Adrenal gland (tissue), 5 donors: ENCODE measurements at regions not wholly inside any gene's neighbourhood (a gene's known extent, or its start where the extent isn't known, plus 50 kb on each side); places are given as distances from the start of the nearest gene placed in this dataset.

Source experiments
- POLR2A ChIP-seq, 2 donors: fragments of 450-650 bp; IDR thresholded peaks; one replicate each; pipeline ENCODE4 v1.6.1; 2017; ENCODE audit warnings: antibody characterized with exemption in 2 of 2, mild to moderate bottlenecking in 2 of 2, moderate library complexity in 1 of 2
- TF ChIP-seq, protein P1 (sequence below), 6 experiments: fragments of 450-650 bp in 4 of 6; fragments of 200-600 bp in 2 of 6; sonication (generic) in 1 of 6; IDR thresholded peaks; 1 replicate in 5 of 6; 2 replicates in 1 of 6; pipeline versions ENCODE4 v1.5.1 to v1.8.0; 2016 to 2021; ENCODE audit warnings: antibody characterized with exemption in 6 of 6, mild to moderate bottlenecking in 2 of 6, moderate library complexity in 1 of 6
- donor health status: DM: no; HTN: no; CAD: no.

DNA sequence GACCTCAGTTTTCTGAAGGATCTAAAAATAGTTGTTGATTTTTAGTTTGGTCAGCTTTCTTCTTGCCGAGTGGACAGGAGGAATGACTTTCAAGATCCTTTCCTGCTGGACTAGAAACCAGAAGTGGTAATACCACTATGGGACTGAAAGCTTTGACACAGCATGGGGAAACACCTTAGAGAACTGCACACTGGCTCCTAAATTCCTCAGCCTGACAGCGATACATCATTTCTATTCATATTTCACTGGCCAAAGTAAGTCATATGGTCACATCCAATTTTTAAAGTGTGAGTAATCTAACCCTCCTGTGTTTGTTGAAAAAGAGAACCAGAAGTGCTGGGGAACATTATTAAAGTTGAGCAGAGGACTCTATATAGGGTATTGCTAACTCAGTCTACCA lies 244.7 kb upstream of the MMADHC start:
- TF ChIP-seq, protein P1, sequence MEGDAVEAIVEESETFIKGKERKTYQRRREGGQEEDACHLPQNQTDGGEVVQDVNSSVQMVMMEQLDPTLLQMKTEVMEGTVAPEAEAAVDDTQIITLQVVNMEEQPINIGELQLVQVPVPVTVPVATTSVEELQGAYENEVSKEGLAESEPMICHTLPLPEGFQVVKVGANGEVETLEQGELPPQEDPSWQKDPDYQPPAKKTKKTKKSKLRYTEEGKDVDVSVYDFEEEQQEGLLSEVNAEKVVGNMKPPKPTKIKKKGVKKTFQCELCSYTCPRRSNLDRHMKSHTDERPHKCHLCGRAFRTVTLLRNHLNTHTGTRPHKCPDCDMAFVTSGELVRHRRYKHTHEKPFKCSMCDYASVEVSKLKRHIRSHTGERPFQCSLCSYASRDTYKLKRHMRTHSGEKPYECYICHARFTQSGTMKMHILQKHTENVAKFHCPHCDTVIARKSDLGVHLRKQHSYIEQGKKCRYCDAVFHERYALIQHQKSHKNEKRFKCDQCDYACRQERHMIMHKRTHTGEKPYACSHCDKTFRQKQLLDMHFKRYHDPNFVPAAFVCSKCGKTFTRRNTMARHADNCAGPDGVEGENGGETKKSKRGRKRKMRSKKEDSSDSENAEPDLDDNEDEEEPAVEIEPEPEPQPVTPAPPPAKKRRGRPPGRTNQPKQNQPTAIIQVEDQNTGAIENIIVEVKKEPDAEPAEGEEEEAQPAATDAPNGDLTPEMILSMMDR (IDR thresholded peaks at IDR 0.05) = no peak
- TF ChIP-seq POLR2A (IDR thresholded peaks at IDR 0.05) = no peak
